Fibroblast of the aortic adventitia (primary cell): ENCODE measurements at regions not wholly inside any gene's neighbourhood (a gene's known extent, or its start where the extent isn't known, plus 50 kb on each side); places are given as distances from the start of the nearest gene placed in this dataset.
"Not testable (repeated sequence)": the region's sequence is repeated elsewhere in the genome, so short reads cannot be mapped to it uniquely, and the experiment has no call there.

Experiments used
- DNase-seq: peaks from one replicate; pipeline ENCODE4 v3.0.0-alpha.2; 2010; ENCODE audit warnings: low read depth
- H3K4me3 ChIP-seq: 2 replicates; pipeline ENCODE4 v1.5.1; 2011; ENCODE audit warnings: low read depth, mild to moderate bottlenecking, control low read depth, low read length, moderate library complexity
- CTCF ChIP-seq: IDR thresholded peaks from 2 replicates; pipeline ENCODE4 v1.5.1; 2011; ENCODE audit warnings: mild to moderate bottlenecking, low read length, control low read depth, inconsistent platforms; ENCODE audit not compliant: insufficient read depth

GRCh38 chr13:97544031-97544765 is 110.2 kb downstream of the RAP2A start:
- DNase-seq: no peak
- no peak overlapping the region for H3K4me3 ChIP-seq
- no peak for TF ChIP-seq CTCF

- H3K4me3 ChIP-seq, DNase-seq: not testable (repeated sequence)
These were observed 111.1 kb downstream of the RAP2A start for GRCh38 chr13:97544971-97545499.

- DNase-seq: no peak
- no peak overlapping the region for H3K4me3 ChIP-seq
- TF ChIP-seq CTCF: no peak
These were observed 114.2 kb downstream of the RAP2A start for GRCh38 chr13:97548138-97548537.

GRCh38 chr13:97548711-97549110 is 114.7 kb downstream of the RAP2A start:
- TF ChIP-seq CTCF: no peak
- no peak overlapping the region for H3K4me3 ChIP-seq
- DNase-seq: no peak

- no peak for DNase-seq
- H3K4me3 ChIP-seq: no peak overlapping the region
- TF ChIP-seq CTCF: no peak
These were observed 115.2 kb downstream of the RAP2A start for GRCh38 chr13:97549201-97549600.

GRCh38 chr13:97554496-97554895 is 120.5 kb downstream of the RAP2A start:
- TF ChIP-seq CTCF: no peak
- no peak overlapping the region for H3K4me3 ChIP-seq
- DNase-seq: no peak

GRCh38 chr13:97555034-97555433 is 121.1 kb downstream of the RAP2A start:
- no peak for DNase-seq
- no peak for TF ChIP-seq CTCF
- no peak overlapping the region for H3K4me3 ChIP-seq
